ENCODE measurements at regions not wholly inside any gene's neighbourhood (a gene's known extent, or its start where the extent isn't known, plus 50 kb on each side); places are given as distances from the start of the nearest gene placed in this dataset.

DNA sequence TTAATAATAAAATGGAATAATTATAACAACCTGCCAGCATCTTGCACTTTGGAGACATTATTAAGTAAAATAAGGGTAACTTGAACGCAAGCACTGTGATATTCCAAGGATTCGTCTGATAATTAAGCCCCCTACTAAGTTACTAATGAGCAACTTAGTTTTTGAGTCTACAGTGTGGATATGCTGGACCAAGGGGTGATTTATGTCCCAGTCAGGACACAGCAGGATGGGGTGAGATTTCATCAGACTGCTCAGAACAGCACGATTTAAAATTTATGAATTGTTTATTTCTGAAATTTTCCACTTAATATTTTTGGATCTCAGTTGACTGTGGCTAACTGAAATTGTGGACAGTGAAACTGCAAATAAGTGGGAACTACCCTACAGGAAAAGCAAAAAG, 182.8 kb upstream of the PHF14 start:
- TF ChIP-seq, protein P1, sequence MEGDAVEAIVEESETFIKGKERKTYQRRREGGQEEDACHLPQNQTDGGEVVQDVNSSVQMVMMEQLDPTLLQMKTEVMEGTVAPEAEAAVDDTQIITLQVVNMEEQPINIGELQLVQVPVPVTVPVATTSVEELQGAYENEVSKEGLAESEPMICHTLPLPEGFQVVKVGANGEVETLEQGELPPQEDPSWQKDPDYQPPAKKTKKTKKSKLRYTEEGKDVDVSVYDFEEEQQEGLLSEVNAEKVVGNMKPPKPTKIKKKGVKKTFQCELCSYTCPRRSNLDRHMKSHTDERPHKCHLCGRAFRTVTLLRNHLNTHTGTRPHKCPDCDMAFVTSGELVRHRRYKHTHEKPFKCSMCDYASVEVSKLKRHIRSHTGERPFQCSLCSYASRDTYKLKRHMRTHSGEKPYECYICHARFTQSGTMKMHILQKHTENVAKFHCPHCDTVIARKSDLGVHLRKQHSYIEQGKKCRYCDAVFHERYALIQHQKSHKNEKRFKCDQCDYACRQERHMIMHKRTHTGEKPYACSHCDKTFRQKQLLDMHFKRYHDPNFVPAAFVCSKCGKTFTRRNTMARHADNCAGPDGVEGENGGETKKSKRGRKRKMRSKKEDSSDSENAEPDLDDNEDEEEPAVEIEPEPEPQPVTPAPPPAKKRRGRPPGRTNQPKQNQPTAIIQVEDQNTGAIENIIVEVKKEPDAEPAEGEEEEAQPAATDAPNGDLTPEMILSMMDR (IDR thresholded peaks at IDR 0.05; ENCODE audit: insufficient read depth, low read depth, low read length) = no peak
- TF ChIP-seq EZH2 (IDR thresholded peaks at IDR 0.05; ENCODE audit: insufficient read depth, low read length) = no peak

Measured in astrocyte (in vitro differentiated cells and primary cell).